IMR-90 (cell line): ENCODE measurements at regions not wholly inside any gene's neighbourhood (a gene's known extent, or its start where the extent isn't known, plus 50 kb on each side); places are given as distances from the start of the nearest gene placed in this dataset.

Experiments used
- ATAC-seq: fragments of 200-7000 bp; cut with Tn5 transposase; 2 replicates; pipeline ENCODE4 v1.9.1; 2020; ENCODE audit warnings: low read depth, mild to moderate bottlenecking, moderate library complexity
- BruUV-seq: library from RNA; stranded (reverse); fragments of 400-500 nt; replicated peaks from 2 replicates; lab custom pipeline; 2021; lab: Mats Ljungman, UMichigan
- CTCF ChIA-PET: fragments of 300-600 bp; formaldehyde crosslinking; extraction: SDS; loops from one replicate; lab custom pipeline; 2021; ENCODE audit warnings: antibody characterized with exemption; lab: Yijun Ruan, JAX
- POLR2A ChIA-PET: fragments of 300-600 bp; sonication (Branson Sonifier 250); formaldehyde crosslinking; loops from one replicate; lab custom pipeline; 2022; ENCODE audit warnings: antibody characterized with exemption; ENCODE audit not compliant: unreplicated experiment; lab: Charles Lee
- DNase-seq: peaks from one replicate; pipeline ENCODE4 v3.0.0; 2013
- H2AFZ ChIP-seq: replicated peaks from 2 replicates; pipeline ENCODE3; 2013; ENCODE audit warnings: low read length, mild to moderate bottlenecking; ENCODE audit not compliant: poor library complexity
- H2AK5ac ChIP-seq: 2 replicates; pipeline ENCODE4 v1.6.1; 2013; ENCODE audit warnings: low read depth, low read length, inconsistent platforms
- H2AK9ac ChIP-seq: replicated peaks from 2 replicates; pipeline ENCODE3; 2013; ENCODE audit warnings: mild to moderate bottlenecking, low read depth, low read length, moderate library complexity; ENCODE audit not compliant: poor library complexity
- H2BK120ac ChIP-seq: 2 replicates; pipeline ENCODE4 v1.6.1; 2013; ENCODE audit warnings: low read depth, low read length, inconsistent platforms
- H2BK15ac ChIP-seq: 3 replicates; pipeline ENCODE4 v1.6.1; 2013; ENCODE audit warnings: low read depth, low read length, inconsistent platforms
- H2BK20ac ChIP-seq: 2 replicates; pipeline ENCODE4 v1.6.1; 2013; ENCODE audit warnings: low read depth, mild to moderate bottlenecking, inconsistent platforms, low read length, moderate library complexity
- H2BK5ac ChIP-seq: 2 replicates; pipeline ENCODE4 v1.6.1; 2013; ENCODE audit warnings: mild to moderate bottlenecking, low read depth, low read length, inconsistent platforms; ENCODE audit not compliant: poor library complexity, severe bottlenecking
- H3K14ac ChIP-seq: replicated peaks from 2 replicates; pipeline ENCODE4 v1.6.1; 2013; ENCODE audit warnings: low read depth, low read length, inconsistent platforms
- H3K18ac ChIP-seq: 2 replicates; pipeline ENCODE4 v1.6.1; 2013; ENCODE audit warnings: low read depth, low read length, control low read depth
- H3K23ac ChIP-seq: 2 replicates; pipeline ENCODE4 v1.6.1; 2013; ENCODE audit warnings: low read depth, low read length, inconsistent platforms
- H3K27ac ChIP-seq: 2 replicates; pipeline ENCODE4 v1.5.1; 2013; ENCODE audit warnings: mild to moderate bottlenecking, control low read depth, low read length; ENCODE audit not compliant: insufficient read depth
- H3K27me3 ChIP-seq: 2 replicates; pipeline ENCODE4 v1.6.1; 2013; ENCODE audit warnings: low read length; ENCODE audit not compliant: control insufficient read depth, insufficient read depth
- H3K36me3 ChIP-seq: 2 replicates; pipeline ENCODE4 v1.6.1; 2013; ENCODE audit warnings: low read length, mixed read lengths; ENCODE audit not compliant: control insufficient read depth, insufficient read depth
- H3K4ac ChIP-seq: 2 replicates; pipeline ENCODE4 v1.6.1; 2013; ENCODE audit warnings: low read depth, low read length, inconsistent platforms
- H3K4me1 ChIP-seq: 2 replicates; pipeline ENCODE4 v1.6.1; 2013; ENCODE audit warnings: low read length, mixed read lengths; ENCODE audit not compliant: control insufficient read depth, insufficient read depth
- H3K4me2 ChIP-seq: 2 replicates; pipeline ENCODE4 v1.6.1; 2013; ENCODE audit warnings: low read depth, mild to moderate bottlenecking, control low read depth, low read length, moderate library complexity
- H3K4me3 ChIP-seq: 2 replicates; pipeline ENCODE4 v1.5.1; 2013; ENCODE audit warnings: low read depth, mild to moderate bottlenecking, control low read depth, low read length, moderate library complexity; ENCODE audit not compliant: insufficient read depth
- H3K56ac ChIP-seq: 2 replicates; pipeline ENCODE4 v1.6.1; 2013; ENCODE audit warnings: low read length, inconsistent platforms; ENCODE audit not compliant: insufficient read depth; ENCODE audit errors: extremely low read depth
- H3K79me1 ChIP-seq, 2 experiments: 2 replicates each; pipeline ENCODE4 v1.6.1; 2013; ENCODE audit warnings: low read length in 2 of 2, inconsistent platforms in 1 of 2, low read depth in 1 of 2
- H3K9ac ChIP-seq: 2 replicates; pipeline ENCODE4 v1.6.1; 2013; ENCODE audit warnings: low read depth, low read length, control low read depth
- H3K9me1 ChIP-seq: 2 replicates; pipeline ENCODE4 v1.6.1; 2013; ENCODE audit warnings: low read length, inconsistent platforms; ENCODE audit not compliant: insufficient read depth
- H3K9me3 ChIP-seq: 2 replicates; pipeline ENCODE4 v1.6.1; 2013; ENCODE audit warnings: low read length; ENCODE audit not compliant: control insufficient read depth, insufficient read depth
- H4K20me1 ChIP-seq: 2 replicates; pipeline ENCODE4 v1.6.1; 2013; ENCODE audit warnings: low read length, inconsistent platforms; ENCODE audit not compliant: insufficient read depth
- H4K5ac ChIP-seq: 2 replicates; pipeline ENCODE4 v1.6.1; 2013; ENCODE audit warnings: mild to moderate bottlenecking, low read depth, low read length, control low read depth
- H4K8ac ChIP-seq, 2 experiments: 2 replicates each; pipeline ENCODE4 v1.6.1; 2013; ENCODE audit warnings: low read depth in 2 of 2, low read length in 2 of 2, control low read depth in 1 of 2, inconsistent platforms in 1 of 2
- H4K91ac ChIP-seq: 2 replicates; pipeline ENCODE4 v1.6.1; 2013; ENCODE audit warnings: low read depth, low read length, inconsistent platforms; ENCODE audit not compliant: insufficient read depth
- BHLHE40 ChIP-seq: fragments of 150-350 bp; IDR thresholded peaks from 2 replicates; pipeline ENCODE4 v1.6.1; 2016; ENCODE audit warnings: mild to moderate bottlenecking, low read depth, low read length
- CHD1 ChIP-seq: IDR thresholded peaks from 2 replicates; pipeline ENCODE4 v1.6.1; 2012; ENCODE audit warnings: low read depth, low read length, improper control_type of control experiment
- FOS ChIP-seq: fragments of 150-350 bp; IDR thresholded peaks from 2 replicates; pipeline ENCODE4 v1.6.1; 2016; ENCODE audit warnings: low read depth, low read length
- MAZ ChIP-seq: IDR thresholded peaks from 2 replicates; pipeline ENCODE4 v1.6.1; 2012; ENCODE audit warnings: low read depth, mild to moderate bottlenecking, low read length, improper control_type of control experiment, moderate library complexity, borderline replicate concordance
- POLR2A ChIP-seq: IDR thresholded peaks from 2 replicates; pipeline ENCODE4 v1.6.1; 2012; ENCODE audit warnings: mild to moderate bottlenecking, low read depth, low read length
- RAD21 ChIP-seq: IDR thresholded peaks from 2 replicates; pipeline ENCODE4 v1.6.1; 2012; ENCODE audit warnings: low read length, improper control_type of control experiment
- RCOR1 ChIP-seq: IDR thresholded peaks from 2 replicates; pipeline ENCODE4 v1.6.1; 2012; ENCODE audit warnings: mild to moderate bottlenecking, low read length, improper control_type of control experiment; ENCODE audit not compliant: insufficient replicate concordance
- RFX5 ChIP-seq: IDR thresholded peaks from 2 replicates; pipeline ENCODE4 v1.8.0; 2012; ENCODE audit warnings: low read depth, mild to moderate bottlenecking, low read length, moderate library complexity
- WGBS, 2 experiments: methylation state at CpG; one replicate each; pipeline versions ENCODE4 v1.1.5 to v1.1.7; 2013; ENCODE audit warnings: missing lambda C conversion rate in 2 of 2; ENCODE audit not compliant: insufficient read length in 1 of 2; ENCODE audit errors: extremely low coverage in 2 of 2; 5-methylcytosine and 5-hydroxymethylcytosine counted together
- dilution Hi-C: fragments of 300-500 bp; cut with HindIII; formaldehyde crosslinking; loops from one replicate; pipeline ENCODE4 v1.14.3; 2018; ENCODE audit warnings: low sequenced_read_pairs; ENCODE audit not compliant: unreplicated experiment
- in situ Hi-C: fragments of 300-500 bp; cut with MboI; formaldehyde crosslinking; loops from 3 replicates; pipeline ENCODE4 v1.14.3; 2019; ENCODE audit warnings: low sequenced_read_pairs, inconsistent platforms, mixed read lengths
- intact Hi-C: fragments of 100-400 bp; cut with micrococcal nuclease; formaldehyde crosslinking; loops from 2 replicates; pipeline ENCODE4 v1.10.0; 2022
- TF ChIP-seq, protein P1 (sequence below): fragments of 150-350 bp; IDR thresholded peaks from 2 replicates; pipeline ENCODE4 v1.6.1; 2017; ENCODE audit warnings: mild to moderate bottlenecking, antibody characterized with exemption, low read length, low read depth

DNA sequence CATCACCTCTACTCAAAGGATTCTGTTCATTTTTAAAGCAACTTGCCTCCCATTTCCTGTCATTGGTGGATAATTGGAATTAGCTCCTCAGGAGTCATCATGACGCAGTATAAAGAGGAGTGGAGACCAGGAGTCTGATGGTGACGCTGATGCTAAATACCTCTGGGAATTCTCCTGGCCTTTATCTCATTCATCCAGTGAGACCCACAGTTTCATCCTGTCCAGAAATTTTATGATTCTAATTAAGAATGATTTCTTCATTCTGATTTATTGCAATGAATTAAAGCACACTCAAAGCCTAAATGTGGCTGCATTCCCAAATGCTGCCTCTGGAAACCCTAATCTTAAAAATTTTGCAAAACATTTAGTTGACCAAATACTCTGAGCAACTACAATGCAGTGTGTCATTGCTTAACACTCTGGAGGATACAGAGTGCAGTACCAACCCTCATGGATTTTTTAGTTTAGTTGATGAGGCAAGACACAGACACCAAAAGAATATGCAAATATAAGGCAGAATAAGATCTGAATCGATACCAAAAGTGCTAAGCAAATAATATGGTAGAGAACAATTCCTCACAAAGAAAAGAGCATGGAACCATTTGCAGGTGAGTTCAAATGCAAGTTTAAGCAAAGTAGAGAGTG is 236.2 kb downstream of the ETAA1 start:
- H3K9ac ChIP-seq: no peak overlapping the region
- dilution Hi-C loops (no loop called here), intact Hi-C loops (no loop called here), in situ Hi-C loops (loop anchor here (25.0 kb wide), 2 partner anchors 396 to 1046 kb away; no protein-coding TSS in a partner anchor)
- no peak overlapping the region for H3K27ac ChIP-seq
- no TSS peak for BruUV-seq
- H3K4me1 ChIP-seq: no peaks in the 10 kb centered on the region
- ChIA-PET POLR2A (no interaction called here), CTCF (interaction anchor here (1.0 kb wide), 1 partner anchor 18 kb away, joined by 4 read pairs; no protein-coding TSS in a partner anchor)
- H4K91ac ChIP-seq: no peak overlapping the region
- H3K27me3 ChIP-seq: no peaks in the 10 kb centered on the region
- no peak overlapping the region for H2AFZ ChIP-seq
- H3K4me3 ChIP-seq: no peak overlapping the region
- H2BK20ac ChIP-seq: no peak overlapping the region
- H3K18ac ChIP-seq: no peak overlapping the region
- TF ChIP-seq MAZ: no peak
- no peak for TF ChIP-seq BHLHE40
- no peak for TF ChIP-seq RAD21
- TF ChIP-seq RFX5: no peak
- TF ChIP-seq POLR2A: no peak
- no peak for TF ChIP-seq FOS
- TF ChIP-seq, protein P1, sequence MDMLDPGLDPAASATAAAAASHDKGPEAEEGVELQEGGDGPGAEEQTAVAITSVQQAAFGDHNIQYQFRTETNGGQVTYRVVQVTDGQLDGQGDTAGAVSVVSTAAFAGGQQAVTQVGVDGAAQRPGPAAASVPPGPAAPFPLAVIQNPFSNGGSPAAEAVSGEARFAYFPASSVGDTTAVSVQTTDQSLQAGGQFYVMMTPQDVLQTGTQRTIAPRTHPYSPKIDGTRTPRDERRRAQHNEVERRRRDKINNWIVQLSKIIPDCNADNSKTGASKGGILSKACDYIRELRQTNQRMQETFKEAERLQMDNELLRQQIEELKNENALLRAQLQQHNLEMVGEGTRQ: no peak
- no peak for TF ChIP-seq RCOR1
- no peak for TF ChIP-seq CHD1
- H4K5ac ChIP-seq: no peak overlapping the region
- no peak overlapping the region for H3K14ac ChIP-seq
- no peak overlapping the region for H2BK5ac ChIP-seq
- H2AK5ac ChIP-seq: no peak overlapping the region
- H2BK120ac ChIP-seq: no peak overlapping the region
- H3K4ac ChIP-seq: no peak overlapping the region
- H2BK15ac ChIP-seq: no peak overlapping the region
- no peak for ATAC-seq
- H2AK9ac ChIP-seq: no peak overlapping the region
- H3K23ac ChIP-seq: no peak overlapping the region
- H3K79me1 ChIP-seq: no peaks in the 10 kb centered on the region
- no peaks in the 10 kb centered on the region for H4K20me1 ChIP-seq
- H3K4me2 ChIP-seq: no peak overlapping the region
- H4K8ac ChIP-seq: no peak overlapping the region
- no CpG with 5 or more reads among the region's 3 CpGs for WGBS, 2 experiments
- no peak overlapping the region for H3K56ac ChIP-seq
- no peaks in the 10 kb centered on the region for H3K9me1 ChIP-seq
- H3K9me3 ChIP-seq: no peaks in the 10 kb centered on the region
- no peaks in the 10 kb centered on the region for H3K36me3 ChIP-seq
- DNase-seq: no peak
